GM12878 (cell line): ENCODE measurements at regions not wholly inside any gene's neighbourhood (a gene's known extent, or its start where the extent isn't known, plus 50 kb on each side); places are given as distances from the start of the nearest gene placed in this dataset.

ENCODE experiments used
- ATAC-seq: fragments of 200-7000 bp; cut with Tn5 transposase; 3 replicates; pipeline ENCODE4 v1.9.1; 2020; ENCODE audit warnings: mild to moderate bottlenecking, moderate library complexity
- BruUV-seq: library from RNA; stranded (reverse); fragments of 400-500 nt; replicated peaks from 2 replicates; lab custom pipeline; 2021; lab: Mats Ljungman, UMichigan
- CTCF ChIA-PET: fragments of 300-600 bp; sonication (Branson Sonifier 250); formaldehyde crosslinking; extraction: SDS; loops from one replicate; lab custom pipeline; 2021; ENCODE audit warnings: inconsistent platforms; lab: Yijun Ruan, JAX
- POLR2A ChIA-PET: fragments of 350-600 bp; formaldehyde crosslinking; extraction: SDS; loops from one replicate; lab custom pipeline; 2021; ENCODE audit warnings: inconsistent platforms; lab: Charles Lee
- RAD21 ChIA-PET: fragments of 300-600 bp; sonication (Branson Sonifier 250); formaldehyde crosslinking; loops from one replicate; lab custom pipeline; 2023; ENCODE audit warnings: antibody characterized with exemption; ENCODE audit not compliant: unreplicated experiment; lab: Charles Lee
- SMC1A ChIA-PET: fragments of 300-600 bp; sonication (Branson Sonifier 250); formaldehyde crosslinking; loops from one replicate; lab custom pipeline; 2023; ENCODE audit not compliant: unreplicated experiment, uncharacterized antibody; lab: Charles Lee
- DNase-seq: peaks from one replicate; pipeline ENCODE4 v3.0.0-alpha.2; 2011; ENCODE audit warnings: low read depth, low spot score
- FAIRE-seq: peaks from 3 replicates; lab custom pipeline; 2011; peaks lifted over from hg19 to GRCh38; lab: Jason Lieb, UNC
- H2AFZ ChIP-seq: 2 replicates; pipeline ENCODE4 v1.6.0; 2011; ENCODE audit warnings: low read depth, low read length, control low read depth; ENCODE audit not compliant: control insufficient read depth
- H3K27ac ChIP-seq: 2 replicates; pipeline ENCODE4 v1.5.1; 2011; ENCODE audit warnings: control low read depth; ENCODE audit not compliant: control insufficient read depth, insufficient read depth
- H3K27me3 ChIP-seq, 2 experiments: replicated peaks in 1 of 2; 2 replicates each; pipeline versions ENCODE4 v1.6.0 to v1.6.1; 2011; ENCODE audit warnings: low read length in 1 of 2; ENCODE audit not compliant: control insufficient read depth in 2 of 2, insufficient read depth in 2 of 2
- H3K36me3 ChIP-seq, 2 experiments: 2 replicates each; pipeline ENCODE4 v1.5.1; 2011; ENCODE audit warnings: low read length in 1 of 2; ENCODE audit not compliant: control insufficient read depth in 2 of 2, insufficient read depth in 2 of 2
- H3K4me1 ChIP-seq: 2 replicates; pipeline ENCODE4 v1.6.1; 2011; ENCODE audit warnings: mild to moderate bottlenecking, low read length, moderate library complexity, mixed read lengths; ENCODE audit not compliant: control insufficient read depth, insufficient read depth
- H3K4me2 ChIP-seq: 2 replicates; pipeline ENCODE4 v1.6.0; 2011; ENCODE audit warnings: control low read depth; ENCODE audit not compliant: control insufficient read depth, insufficient read depth
- H3K4me3 ChIP-seq: fragments of 200-600 bp; sonication (generic); 2 replicates; pipeline ENCODE4 v1.5.1; 2016
- H3K79me2 ChIP-seq: 2 replicates; pipeline ENCODE4 v1.6.0; 2011; ENCODE audit warnings: low read length; ENCODE audit not compliant: control insufficient read depth, insufficient read depth
- H3K9ac ChIP-seq: 2 replicates; pipeline ENCODE4 v1.8.0; 2011; ENCODE audit warnings: low read length, control low read depth, mixed read lengths; ENCODE audit not compliant: control insufficient read depth, insufficient read depth
- H3K9me3 ChIP-seq: replicated peaks from 3 replicates; pipeline ENCODE4 v1.5.1; 2011; ENCODE audit warnings: mild to moderate bottlenecking, low read length; ENCODE audit not compliant: control insufficient read depth, insufficient read depth
- H4K20me1 ChIP-seq: 2 replicates; pipeline ENCODE4 v1.6.0; 2011; ENCODE audit not compliant: control insufficient read depth, insufficient read depth
- BCL11A ChIP-seq: IDR thresholded peaks from 2 replicates; pipeline ENCODE4 v1.6.1; 2011; ENCODE audit warnings: low read depth, low read length
- CBX5 ChIP-seq: sonication (generic); IDR thresholded peaks from 2 replicates; pipeline ENCODE4 v1.6.1; 2016; ENCODE audit warnings: low read depth, moderate library complexity, mild to moderate bottlenecking, inconsistent platforms
- EGR1 ChIP-seq, 2 experiments: IDR thresholded peaks; 1 replicate in 1 of 2; 2 replicates in 1 of 2; pipeline ENCODE4 v1.6.1; 2011 to 2012; ENCODE audit warnings: low read depth in 2 of 2, low read length in 2 of 2, borderline replicate concordance in 1 of 2, mild to moderate bottlenecking in 1 of 2, moderate library complexity in 1 of 2
- EP300 ChIP-seq, 2 experiments: fragments of 150-350 bp in 1 of 2; IDR thresholded peaks; 2 replicates each; pipeline ENCODE4 v1.6.1; 2011 to 2012; ENCODE audit warnings: low read depth in 2 of 2, low read length in 2 of 2, borderline replicate concordance in 1 of 2, improper control_type of control experiment in 1 of 2, inconsistent platforms in 1 of 2; ENCODE audit not compliant: control insufficient read depth in 1 of 2
- ETV6 ChIP-seq, 2 experiments: fragments of 450-650 bp in 1 of 2; IDR thresholded peaks in 1 of 2; conservative IDR thresholded peaks in 1 of 2; 2 replicates each; pipeline ENCODE4 v1.6.1; 2014; ENCODE audit warnings: antibody characterized with exemption in 1 of 2, borderline replicate concordance in 1 of 2, low read depth in 1 of 2, mild to moderate bottlenecking in 1 of 2, moderate library complexity in 1 of 2
- FOS ChIP-seq: IDR thresholded peaks from 3 replicates; pipeline ENCODE4 v1.6.1; 2011; ENCODE audit warnings: borderline replicate concordance; ENCODE audit not compliant: insufficient read length; ENCODE audit errors: extremely low read depth
- GABPA ChIP-seq: IDR thresholded peaks from 2 replicates; pipeline ENCODE4 v1.6.1; 2014; ENCODE audit warnings: antibody characterized with exemption, low read depth, mild to moderate bottlenecking, inconsistent platforms
- IRF4 ChIP-seq: IDR thresholded peaks from 2 replicates; pipeline ENCODE4 v1.6.1; 2011; ENCODE audit warnings: low read depth, low read length
- JUNB ChIP-seq: IDR thresholded peaks from 2 replicates; pipeline ENCODE4 v1.6.1; 2016; ENCODE audit warnings: antibody characterized with exemption, mild to moderate bottlenecking
- NFYA ChIP-seq: IDR thresholded peaks from 2 replicates; pipeline ENCODE4 v1.6.1; 2011; ENCODE audit warnings: low read depth, mild to moderate bottlenecking, low read length, improper control_type of control experiment, borderline replicate concordance
- RAD21 ChIP-seq: IDR thresholded peaks from 2 replicates; pipeline ENCODE4 v1.6.1; 2011; ENCODE audit warnings: mild to moderate bottlenecking, low read depth, low read length, moderate library complexity; ENCODE audit not compliant: insufficient read depth
- RBBP5 ChIP-seq: fragments of 200-600 bp; sonication (generic); conservative IDR thresholded peaks from 2 replicates; pipeline ENCODE4 v1.6.1; 2016
- SREBF1 ChIP-seq: IDR thresholded peaks from 2 replicates; pipeline ENCODE4 v1.6.1; 2012; ENCODE audit warnings: mild to moderate bottlenecking, low read length
- YBX1 ChIP-seq: fragments of 450-650 bp; IDR thresholded peaks from 2 replicates; pipeline ENCODE4 v1.6.1; 2016; ENCODE audit warnings: antibody characterized with exemption
- ZNF622 ChIP-seq: fragments of 450-650 bp; IDR thresholded peaks from 2 replicates; pipeline ENCODE4 v1.6.1; 2017; ENCODE audit warnings: mild to moderate bottlenecking, inconsistent platforms
- WGBS: methylation state at CpG from one replicate; pipeline ENCODE4 v1.1.6; 2016; ENCODE audit warnings: low lambda C conversion rate; ENCODE audit not compliant: insufficient replicate concordance, insufficient coverage; ENCODE audit errors: missing lambda C conversion rate; 5-methylcytosine and 5-hydroxymethylcytosine counted together
- in situ Hi-C: fragments of 300-500 bp; cut with MboI; formaldehyde crosslinking; loops from 9 replicates; pipeline ENCODE4 v1.14.3; 2018; ENCODE audit warnings: mixed read lengths
- intact Hi-C: fragments of 100-400 bp; cut with micrococcal nuclease; formaldehyde crosslinking; loops from one replicate; pipeline ENCODE4 v1.14.2; 2022; ENCODE audit not compliant: unreplicated experiment
- TF ChIP-seq, protein P1 (sequence below): IDR thresholded peaks from 2 replicates; pipeline ENCODE4 v1.6.1; 2011; ENCODE audit warnings: borderline replicate concordance, low read depth, mild to moderate bottlenecking, moderate library complexity, mixed read lengths, low read length; ENCODE audit not compliant: insufficient read depth; ENCODE audit errors: extremely low read length

DNA sequence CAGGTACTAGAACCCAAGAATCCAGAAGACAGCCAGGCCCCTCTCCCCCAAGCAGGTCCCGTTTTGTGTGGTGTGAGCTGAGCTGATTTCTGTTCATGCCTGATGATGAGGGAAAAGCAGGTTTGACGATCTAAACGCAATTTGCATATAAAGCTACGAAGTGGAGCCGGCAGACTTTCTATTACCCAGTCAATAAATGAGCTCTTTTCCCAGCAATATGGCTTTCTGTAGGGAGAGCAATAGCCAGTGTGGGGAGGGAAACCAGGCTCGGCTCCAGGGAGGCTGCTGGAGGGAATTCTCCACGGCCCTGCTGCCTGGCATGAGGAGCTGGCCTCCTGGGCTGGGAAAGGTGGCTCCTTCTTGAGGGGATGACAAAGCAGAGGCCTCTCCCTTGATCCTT lies 140.7 kb upstream of the AJAP1 start:
- CTCF ChIA-PET: no interaction called here
- H3K4me1 ChIP-seq: no peaks in the 10 kb centered on the region
- no TSS peak for BruUV-seq
- POLR2A ChIA-PET: no interaction called here
- no peaks in the 10 kb centered on the region for H3K27me3 ChIP-seq
- H3K79me2 ChIP-seq: no peaks in the 10 kb centered on the region
- ATAC-seq: no peak
- H3K4me3 ChIP-seq: no peak overlapping the region
- intact Hi-C loops: no loop called here
- H2AFZ ChIP-seq: no peak overlapping the region
- H3K9ac ChIP-seq: no peak overlapping the region
- DNase-seq: no peak
- H3K27ac ChIP-seq: no peak overlapping the region
- H3K36me3 ChIP-seq: no peaks in the 10 kb centered on the region
- SMC1A ChIA-PET: no interaction called here
- 37% methylated on average over 7 of the region's 7 CpGs for WGBS
- no peaks in the 10 kb centered on the region for H4K20me1 ChIP-seq
- TF ChIP-seq CBX5 (no peak), JUNB (no peak), YBX1 (no peak), BCL11A (no peak), GABPA (no peak), NFYA (no peak), FOS (no peak), EP300 (IDR thresholded peaks at IDR 0.05; ENCODE audit: borderline replicate concordance in 1 of 2, control insufficient read depth in 1 of 2, low read depth in 2 of 2, low read length in 2 of 2) (no peak), IRF4 (no peak), ETV6 (conservative IDR thresholded peaks at IDR 0.05 in 1 of 2, IDR thresholded peaks at IDR 0.05 in 1 of 2; ENCODE audit: borderline replicate concordance in 1 of 2, low read depth in 1 of 2) (no peak), EGR1 (IDR thresholded peaks at IDR 0.05; ENCODE audit: borderline replicate concordance in 1 of 2, low read depth in 2 of 2, low read length in 2 of 2) (no peak), RAD21 (no peak), RBBP5 (no peak), ZNF622 (no peak), SREBF1 (no peak)
- TF ChIP-seq, protein P1, sequence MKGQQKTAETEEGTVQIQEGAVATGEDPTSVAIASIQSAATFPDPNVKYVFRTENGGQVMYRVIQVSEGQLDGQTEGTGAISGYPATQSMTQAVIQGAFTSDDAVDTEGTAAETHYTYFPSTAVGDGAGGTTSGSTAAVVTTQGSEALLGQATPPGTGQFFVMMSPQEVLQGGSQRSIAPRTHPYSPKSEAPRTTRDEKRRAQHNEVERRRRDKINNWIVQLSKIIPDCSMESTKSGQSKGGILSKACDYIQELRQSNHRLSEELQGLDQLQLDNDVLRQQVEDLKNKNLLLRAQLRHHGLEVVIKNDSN: no peak
- RAD21 ChIA-PET: no interaction called here
- no peak for FAIRE-seq
- H3K9me3 ChIP-seq: no peaks in the 10 kb centered on the region; the same call in 2 of the 3 replicates
- in situ Hi-C loops: no loop called here
- H3K4me2 ChIP-seq: no peak overlapping the region
